Fibroblast of pulmonary artery (primary cell): ENCODE measurements at regions not wholly inside any gene's neighbourhood (a gene's known extent, or its start where the extent isn't known, plus 50 kb on each side); places are given as distances from the start of the nearest gene placed in this dataset.

Source experiments
- DNase-seq: peaks from one replicate; pipeline ENCODE4 v3.0.0-alpha.2; 2010; ENCODE audit warnings: low read depth
- H3K4me3 ChIP-seq: replicated peaks from 2 replicates; pipeline ENCODE4 v1.5.1; 2011; ENCODE audit warnings: low read depth, mild to moderate bottlenecking, control low read depth, low read length, moderate library complexity
- TF ChIP-seq, protein P1 (sequence below): IDR thresholded peaks from 2 replicates; pipeline ENCODE4 v1.5.1; 2011; ENCODE audit warnings: mild to moderate bottlenecking, control low read depth, low read length, inconsistent platforms; ENCODE audit errors: missing control alignments

DNA sequence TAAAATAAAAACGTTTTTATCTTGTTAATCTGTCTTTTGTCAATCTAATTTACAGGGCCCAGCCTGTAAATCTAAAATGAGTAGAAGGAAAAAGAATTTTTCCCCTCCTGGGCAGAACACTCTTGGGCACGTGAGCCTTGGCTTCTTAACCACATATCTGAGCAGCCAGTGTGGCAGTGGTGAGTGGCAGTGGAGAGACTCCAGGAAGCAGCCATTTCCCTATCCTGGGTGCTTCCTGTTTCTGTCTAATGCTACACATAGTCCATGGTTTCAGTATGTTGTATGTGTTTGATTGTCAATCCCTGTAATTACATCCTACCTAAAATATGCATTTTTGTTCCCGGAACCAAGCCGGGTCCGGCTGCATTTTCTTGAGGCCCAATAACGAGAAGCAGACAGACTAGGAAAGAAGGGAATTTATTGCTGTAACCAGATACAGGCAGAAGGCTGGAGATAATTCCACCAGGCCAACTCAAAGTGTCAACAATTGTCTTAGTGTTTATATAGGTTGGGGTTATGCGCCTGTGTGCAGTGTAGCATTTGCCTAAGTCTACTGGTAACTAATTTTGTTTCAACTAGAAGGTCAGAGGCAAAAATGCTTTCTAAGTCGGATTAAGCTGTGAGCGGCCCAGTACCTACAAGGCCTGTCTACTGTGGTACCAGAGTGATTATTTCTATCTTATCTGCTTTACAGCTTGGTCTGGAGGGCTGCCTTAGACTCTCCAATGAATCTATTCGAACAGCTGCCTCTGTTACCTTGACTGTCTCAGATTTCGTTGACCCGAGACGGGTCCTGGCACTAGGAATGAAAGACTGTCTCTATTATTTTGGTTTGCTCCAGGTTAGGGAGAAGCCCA is 82.4 kb upstream of the RESF1 start:
- TF ChIP-seq, protein P1, sequence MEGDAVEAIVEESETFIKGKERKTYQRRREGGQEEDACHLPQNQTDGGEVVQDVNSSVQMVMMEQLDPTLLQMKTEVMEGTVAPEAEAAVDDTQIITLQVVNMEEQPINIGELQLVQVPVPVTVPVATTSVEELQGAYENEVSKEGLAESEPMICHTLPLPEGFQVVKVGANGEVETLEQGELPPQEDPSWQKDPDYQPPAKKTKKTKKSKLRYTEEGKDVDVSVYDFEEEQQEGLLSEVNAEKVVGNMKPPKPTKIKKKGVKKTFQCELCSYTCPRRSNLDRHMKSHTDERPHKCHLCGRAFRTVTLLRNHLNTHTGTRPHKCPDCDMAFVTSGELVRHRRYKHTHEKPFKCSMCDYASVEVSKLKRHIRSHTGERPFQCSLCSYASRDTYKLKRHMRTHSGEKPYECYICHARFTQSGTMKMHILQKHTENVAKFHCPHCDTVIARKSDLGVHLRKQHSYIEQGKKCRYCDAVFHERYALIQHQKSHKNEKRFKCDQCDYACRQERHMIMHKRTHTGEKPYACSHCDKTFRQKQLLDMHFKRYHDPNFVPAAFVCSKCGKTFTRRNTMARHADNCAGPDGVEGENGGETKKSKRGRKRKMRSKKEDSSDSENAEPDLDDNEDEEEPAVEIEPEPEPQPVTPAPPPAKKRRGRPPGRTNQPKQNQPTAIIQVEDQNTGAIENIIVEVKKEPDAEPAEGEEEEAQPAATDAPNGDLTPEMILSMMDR: no peak
- no peak for DNase-seq
- H3K4me3 ChIP-seq: no peak overlapping the region

DNA sequence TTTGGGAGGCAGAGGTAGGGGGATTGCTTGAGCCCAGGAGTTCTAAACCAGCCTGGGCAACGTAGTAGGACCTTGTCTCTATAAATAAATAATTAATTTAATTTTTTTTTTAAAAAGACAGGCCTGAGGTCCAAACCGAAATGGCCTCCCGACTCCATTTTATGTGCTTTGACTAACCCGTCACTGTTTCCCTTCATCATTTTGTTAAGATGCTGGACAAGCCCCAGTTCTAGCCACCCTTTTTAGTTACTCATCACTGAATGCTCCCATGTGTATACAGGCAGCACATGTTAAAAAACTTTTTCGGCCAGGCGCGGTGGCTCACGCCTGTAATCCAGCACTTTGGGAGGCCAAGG is 83.6 kb upstream of the RESF1 start:
- no peak overlapping the region for H3K4me3 ChIP-seq
- no peak for DNase-seq
- TF ChIP-seq, protein P1: no peak

DNA sequence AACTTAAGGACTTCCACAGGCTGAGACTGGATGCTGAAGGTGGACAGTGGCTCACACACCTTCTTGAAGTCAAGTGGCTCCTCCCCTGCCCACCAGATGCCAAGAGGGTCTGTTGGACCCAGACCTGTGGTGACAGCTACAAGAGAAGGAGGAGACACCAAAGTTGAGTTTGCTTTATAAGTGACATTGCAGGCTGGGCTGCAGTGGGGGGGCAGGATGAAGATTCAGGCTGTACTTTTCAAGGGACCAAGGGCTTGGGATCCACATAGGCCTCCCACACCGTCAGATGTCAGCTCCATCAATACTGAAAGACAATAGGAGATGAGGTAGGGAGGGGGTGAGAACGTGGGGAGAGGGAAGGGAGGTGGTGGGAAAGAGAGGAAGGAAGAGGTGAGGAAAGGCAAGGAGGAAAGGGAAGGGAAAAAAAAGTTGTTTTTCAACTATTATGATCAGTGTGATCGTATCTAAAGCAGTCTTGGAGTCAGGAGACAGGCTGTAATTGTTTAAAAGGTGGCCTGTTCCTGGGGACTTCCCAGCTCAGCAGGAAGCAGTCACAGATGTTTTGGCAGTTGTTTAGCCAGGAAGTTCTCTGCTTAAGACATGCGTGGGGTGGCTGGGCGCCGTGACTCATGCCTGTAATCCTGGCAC is 84.1 kb upstream of the RESF1 start:
- TF ChIP-seq, protein P1: no peak
- peak; percentile 96 for DNase-seq
- H3K4me3 ChIP-seq: no peak overlapping the region

DNA sequence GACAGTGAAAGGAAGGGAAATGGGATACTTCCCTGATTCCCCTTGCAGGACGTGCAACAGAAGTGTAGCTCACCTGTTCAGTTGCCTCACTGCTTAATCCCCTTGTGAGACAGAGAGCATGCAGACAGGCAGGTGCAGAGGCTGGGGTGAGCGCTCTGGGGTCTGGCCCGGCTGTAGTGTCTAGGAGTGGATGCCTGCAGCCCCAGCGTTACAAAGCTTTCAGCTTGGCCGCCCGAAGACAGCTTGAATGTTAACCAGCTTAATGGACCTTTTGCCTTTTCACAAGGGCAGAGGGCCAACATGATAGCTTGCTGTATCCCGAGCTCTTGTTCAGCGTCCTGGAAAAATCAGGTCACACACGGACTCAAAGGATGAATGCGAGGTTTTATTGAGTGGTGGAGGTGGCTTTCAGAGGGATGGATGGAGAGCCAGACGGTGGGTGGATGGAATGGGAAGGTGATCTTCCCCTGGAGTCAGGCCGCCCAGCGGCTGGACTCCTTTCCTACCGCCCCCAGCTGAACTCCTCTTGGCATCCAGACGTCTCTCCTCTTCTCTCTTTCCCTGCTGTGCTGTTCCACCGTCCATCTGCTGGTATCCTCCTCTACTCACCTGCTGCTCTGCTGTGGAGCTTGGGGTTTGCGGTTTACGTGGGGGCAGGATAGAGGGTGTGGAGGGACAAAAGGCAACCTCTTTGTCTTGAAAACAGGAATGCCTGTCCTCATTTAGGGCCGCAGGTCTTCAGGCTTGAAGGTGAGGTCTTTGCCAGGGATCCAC is 86.2 kb upstream of the RESF1 start:
- no peak for DNase-seq
- TF ChIP-seq, protein P1: no peak

DNA sequence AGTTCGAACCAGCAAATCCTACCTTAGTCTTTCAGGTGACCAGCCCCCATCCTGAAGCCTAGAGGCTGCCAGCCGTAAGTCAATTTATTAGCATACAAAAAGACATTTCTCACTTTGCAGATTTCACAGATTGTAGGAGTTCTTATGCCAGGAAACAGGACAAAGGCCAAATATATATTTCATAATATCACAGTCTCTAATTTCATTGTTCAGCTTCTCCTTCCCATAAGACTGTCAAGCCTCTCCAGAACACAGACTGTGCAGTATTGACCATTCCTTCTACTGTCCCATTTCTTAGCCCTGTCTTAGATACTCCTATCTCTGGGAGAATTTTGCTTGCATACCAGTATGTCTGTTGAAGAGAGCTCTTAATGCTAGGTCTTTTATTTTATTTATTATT is 89.2 kb upstream of the RESF1 start:
- DNase-seq: peak; percentile 41
- TF ChIP-seq, protein P1: no peak
- H3K4me3 ChIP-seq: no peak overlapping the region

More for the DNA sequence above, 86.2 kb upstream of the RESF1 start:
- H3K4me3 ChIP-seq: no peak overlapping the region

DNA sequence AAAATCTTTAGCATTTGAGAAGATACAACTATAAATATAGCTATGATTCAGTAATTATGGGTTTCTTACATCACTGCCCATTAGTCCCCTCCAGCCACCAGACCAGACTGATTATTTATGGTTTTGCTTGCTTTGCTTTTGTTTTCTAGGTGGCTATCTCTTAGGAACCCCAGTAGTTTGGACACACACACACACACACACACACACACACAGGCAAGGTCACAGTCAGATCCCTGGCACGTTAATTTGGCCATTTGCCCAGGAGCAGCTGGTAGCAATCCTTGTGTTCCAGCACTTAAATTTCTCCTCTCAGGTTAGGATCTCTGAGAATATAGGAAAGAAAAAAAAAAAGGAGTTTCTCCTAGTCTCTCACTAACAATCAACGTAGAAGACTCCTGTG is 90.2 kb upstream of the RESF1 start:
- peak; percentile 87 for DNase-seq
- TF ChIP-seq, protein P1: no peak
- H3K4me3 ChIP-seq: no peak overlapping the region
